ENCODE measurements at regions not wholly inside any gene's neighbourhood (a gene's known extent, or its start where the extent isn't known, plus 50 kb on each side); places are given as distances from the start of the nearest gene placed in this dataset.

DNA sequence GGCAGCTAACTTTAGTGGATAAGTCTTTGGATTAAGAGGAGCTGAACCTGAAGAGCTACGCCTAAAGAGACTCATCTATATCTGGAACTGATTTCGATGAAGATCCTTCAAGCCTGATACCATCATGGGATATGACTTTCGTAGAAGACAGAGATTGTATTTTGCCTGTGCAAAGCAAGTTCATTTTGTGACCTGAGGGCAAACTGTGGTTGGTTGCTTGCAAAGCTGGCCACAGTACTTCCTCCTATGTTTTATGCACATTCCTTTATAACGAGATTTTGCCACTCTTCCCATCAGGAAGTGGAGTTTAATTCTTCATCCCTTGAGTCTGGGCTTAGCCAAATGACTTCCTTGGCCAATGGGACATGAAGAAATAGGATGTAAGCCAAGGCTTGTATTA is 519.3 kb upstream of the NR3C2 start:
- Histone ChIP-seq H4K20me1 (ENCODE audit: insufficient read depth) (no peaks in the 10 kb centered on the region), H3K4me1 (ENCODE audit: insufficient read depth) (no peaks in the 10 kb centered on the region), H3K79me2 (ENCODE audit: insufficient read depth) (no peaks in the 10 kb centered on the region), H3K4me3 (no peak overlapping the region), H3K9me2 (ENCODE audit: insufficient read depth) (no peaks in the 10 kb centered on the region; the same call in 1 of the 2 replicates), H3K9me3 (ENCODE audit: low read depth) (no peaks in the 10 kb centered on the region), H3K27ac (no peak overlapping the region), H2AFZ (no peak overlapping the region), H3K27me3 (replicated peaks; ENCODE audit: insufficient read depth) (peaks cover 11% of the 10 kb centered on the region; the same call in 1 of the 2 replicates), H3K4me2 (ENCODE audit: unreplicated experiment) (no peak overlapping the region), H3F3A (ENCODE audit: insufficient read depth) (no peaks in the 10 kb centered on the region; the same call in 1 of the 2 replicates), H3K36me3 (ENCODE audit: low read depth) (no peaks in the 10 kb centered on the region), H3K9ac (no peak overlapping the region)
- 24 to 32% methylated on average over 4 of the region's 4 CpGs for whole genome bisulfite sequencing, 2 experiments (ENCODE audit: low coverage in 1 of 2, low lambda C conversion rate in 2 of 2, missing lambda C conversion rate in 2 of 2)
- no peak for DNase-seq
- TF ChIP-seq EZH2phosphoT487 (IDR thresholded peaks at IDR 0.05; ENCODE audit: insufficient read depth, low read depth) (no peak), EZH2 (IDR thresholded peaks at IDR 0.05; ENCODE audit: insufficient read depth, poor library complexity, severe bottlenecking) (no peak)
- in situ Hi-C loops (cut with MboI) = no loop called here

DNA sequence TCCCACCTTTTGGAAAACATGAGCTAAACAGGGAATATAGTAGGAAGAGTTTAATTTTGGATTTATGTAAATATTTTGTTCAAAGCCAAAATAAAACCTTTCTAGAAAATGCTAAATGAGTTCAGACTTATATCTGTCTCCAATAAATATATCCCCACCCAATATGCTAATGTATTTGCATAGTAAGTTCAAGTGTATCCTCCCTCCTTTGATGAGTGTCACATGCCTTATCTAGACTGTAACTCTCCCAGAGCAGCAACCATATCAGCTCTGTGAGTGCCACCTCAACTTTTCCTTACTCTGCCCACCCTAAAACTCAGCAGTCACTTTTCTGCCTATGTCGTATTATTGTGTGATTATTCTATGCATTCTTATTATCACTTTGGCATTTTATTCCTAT is 516.1 kb upstream of the NR3C2 start:
- H2AFZ ChIP-seq = no peak overlapping the region
- no peak for TF ChIP-seq EZH2 (IDR thresholded peaks at IDR 0.05; ENCODE audit: insufficient read depth, poor library complexity, severe bottlenecking)
- TF ChIP-seq EZH2phosphoT487 (IDR thresholded peaks at IDR 0.05; ENCODE audit: insufficient read depth, low read depth) = no peak
- H3K79me2 ChIP-seq (ENCODE audit: insufficient read depth) = no peaks in the 10 kb centered on the region
- H3K27ac ChIP-seq = no peak overlapping the region
- no peaks in the 10 kb centered on the region; the same call in 1 of the 2 replicates for H3K27me3 ChIP-seq (replicated peaks; ENCODE audit: insufficient read depth)
- no peaks in the 10 kb centered on the region for H3K36me3 ChIP-seq (ENCODE audit: low read depth)
- no peak for DNase-seq
- H3K9me2 ChIP-seq (ENCODE audit: insufficient read depth) = no peaks in the 10 kb centered on the region
- H3K4me3 ChIP-seq = no peak overlapping the region
- no peaks in the 10 kb centered on the region for H3K9me3 ChIP-seq (ENCODE audit: low read depth)
- WGBS, 2 experiments (ENCODE audit: low coverage in 1 of 2, low lambda C conversion rate in 2 of 2, missing lambda C conversion rate in 2 of 2) = 27 to 28% methylated on average over 1 of the region's 1 CpG
- H3K4me2 ChIP-seq (ENCODE audit: unreplicated experiment) = no peak overlapping the region
- in situ Hi-C loops (cut with MboI) = no loop called here
- no peak overlapping the region for H3K9ac ChIP-seq
- H3K4me1 ChIP-seq (ENCODE audit: insufficient read depth) = no peaks in the 10 kb centered on the region
- H3F3A ChIP-seq (ENCODE audit: insufficient read depth) = no peaks in the 10 kb centered on the region; the same call in 1 of the 2 replicates
- no peaks in the 10 kb centered on the region for H4K20me1 ChIP-seq (ENCODE audit: insufficient read depth)

DNA sequence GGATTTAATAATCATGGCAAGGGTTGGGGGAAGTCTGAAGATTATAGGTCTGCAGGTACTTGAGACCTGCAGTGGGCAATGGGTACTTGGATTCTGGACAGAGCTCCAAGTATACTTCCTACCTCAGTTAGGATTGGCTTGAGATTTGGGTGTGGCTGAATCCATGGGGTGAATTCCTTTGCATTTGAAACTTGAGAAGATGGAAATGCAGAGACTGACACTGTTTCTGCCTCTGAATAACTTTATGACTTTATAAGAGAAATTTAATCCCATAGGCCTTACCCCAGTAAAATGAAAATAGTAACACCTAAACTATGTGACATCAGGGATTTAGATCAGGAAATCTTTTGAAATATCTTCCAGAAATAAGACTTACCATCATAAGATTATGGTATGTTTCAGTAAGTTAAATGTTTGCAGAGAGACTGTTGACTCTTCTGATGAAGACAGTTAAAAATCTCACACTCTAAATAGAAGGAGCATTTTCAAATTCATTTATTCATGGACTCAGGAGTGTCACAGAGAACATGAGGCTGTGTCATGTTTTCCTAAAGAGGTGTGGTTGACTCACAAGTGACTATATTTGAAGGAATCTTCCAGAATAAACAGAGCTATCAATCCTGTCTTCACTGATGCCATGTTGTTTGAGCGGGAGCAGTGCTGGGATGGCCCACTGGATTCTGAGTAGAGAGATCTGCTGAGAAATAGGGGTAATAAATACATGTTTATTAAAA is 513.5 kb upstream of the NR3C2 start:
- Histone ChIP-seq H3K4me1 (ENCODE audit: insufficient read depth) (no peaks in the 10 kb centered on the region), H3K9me3 (ENCODE audit: low read depth) (no peaks in the 10 kb centered on the region), H3K9ac (no peak overlapping the region), H4K20me1 (ENCODE audit: insufficient read depth) (no peaks in the 10 kb centered on the region), H3F3A (ENCODE audit: insufficient read depth) (no peaks in the 10 kb centered on the region), H2AFZ (no peak overlapping the region), H3K4me3 (no peak overlapping the region), H3K27me3 (replicated peaks; ENCODE audit: insufficient read depth) (no peaks in the 10 kb centered on the region; the same call in 1 of the 2 replicates), H3K4me2 (ENCODE audit: unreplicated experiment) (no peak overlapping the region), H3K79me2 (ENCODE audit: insufficient read depth) (no peaks in the 10 kb centered on the region), H3K9me2 (ENCODE audit: insufficient read depth) (no peaks in the 10 kb centered on the region), H3K36me3 (ENCODE audit: low read depth) (no peaks in the 10 kb centered on the region), H3K27ac (no peak overlapping the region)
- no peak for TF ChIP-seq EZH2 (IDR thresholded peaks at IDR 0.05; ENCODE audit: insufficient read depth, poor library complexity, severe bottlenecking)
- no peak for TF ChIP-seq EZH2phosphoT487 (IDR thresholded peaks at IDR 0.05; ENCODE audit: insufficient read depth, low read depth)
- DNase-seq = peak; percentile 1
- in situ Hi-C loops (cut with MboI) = no loop called here
- WGBS, 2 experiments (ENCODE audit: low coverage in 1 of 2, low lambda C conversion rate in 2 of 2, missing lambda C conversion rate in 2 of 2) = 54 to 67% methylated on average over 1 of the region's 1 CpG

DNA sequence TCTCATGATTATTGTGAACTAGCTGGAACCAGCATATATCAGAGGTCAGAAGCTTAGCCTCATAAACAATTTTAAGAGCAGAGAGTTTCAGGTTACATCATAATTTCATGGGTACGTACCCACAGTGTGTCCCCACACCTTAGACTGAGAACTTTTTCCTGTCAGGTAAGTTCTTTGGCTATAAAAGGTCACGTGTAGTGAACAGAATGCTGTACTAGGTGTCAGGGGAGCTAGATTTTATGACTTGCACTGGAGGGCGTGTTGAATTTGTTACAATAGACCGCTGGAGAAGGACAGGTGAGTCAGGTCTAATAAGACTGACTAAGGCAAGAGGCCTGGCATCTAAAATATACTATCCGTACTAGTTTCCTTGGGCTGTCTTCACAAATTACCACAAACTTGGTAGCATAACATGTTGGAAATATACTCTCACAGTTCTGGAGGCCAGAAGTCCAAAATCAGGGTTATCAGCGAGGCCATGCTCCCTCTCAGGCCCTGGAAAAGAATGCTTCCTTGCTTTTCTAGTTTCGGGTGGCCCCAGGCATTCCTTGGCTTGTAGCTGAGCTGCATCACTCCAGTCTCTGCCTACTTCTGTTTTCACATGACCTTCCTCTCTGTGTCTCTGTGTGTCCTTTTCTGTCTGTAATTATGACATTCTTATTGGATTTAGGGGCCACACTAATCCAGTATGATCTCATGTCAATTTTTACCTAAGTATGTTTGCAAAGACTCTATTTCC is 512.0 kb upstream of the NR3C2 start:
- no peaks in the 10 kb centered on the region for H3K36me3 ChIP-seq (ENCODE audit: low read depth)
- 24 to 26% methylated on average over 7 of the region's 7 CpGs for WGBS, 2 experiments (ENCODE audit: low coverage in 1 of 2, low lambda C conversion rate in 2 of 2, missing lambda C conversion rate in 2 of 2)
- no peaks in the 10 kb centered on the region for H4K20me1 ChIP-seq (ENCODE audit: insufficient read depth)
- H2AFZ ChIP-seq = no peak overlapping the region
- DNase-seq = no peak
- no peaks in the 10 kb centered on the region for H3K9me2 ChIP-seq (ENCODE audit: insufficient read depth)
- H3F3A ChIP-seq (ENCODE audit: insufficient read depth) = no peaks in the 10 kb centered on the region
- no peak overlapping the region for H3K9ac ChIP-seq
- no peak overlapping the region for H3K4me3 ChIP-seq
- TF ChIP-seq EZH2 (IDR thresholded peaks at IDR 0.05; ENCODE audit: insufficient read depth, poor library complexity, severe bottlenecking) = no peak
- no peaks in the 10 kb centered on the region for H3K79me2 ChIP-seq (ENCODE audit: insufficient read depth)
- H3K4me1 ChIP-seq (ENCODE audit: insufficient read depth) = no peaks in the 10 kb centered on the region
- no peaks in the 10 kb centered on the region for H3K9me3 ChIP-seq (ENCODE audit: low read depth)
- in situ Hi-C loops (cut with MboI) = no loop called here
- no peak overlapping the region for H3K27ac ChIP-seq
- H3K27me3 ChIP-seq (replicated peaks; ENCODE audit: insufficient read depth) = no peaks in the 10 kb centered on the region
- no peak overlapping the region for H3K4me2 ChIP-seq (ENCODE audit: unreplicated experiment)
